ENCODE measurements at regions not wholly inside any gene's neighbourhood (a gene's known extent, or its start where the extent isn't known, plus 50 kb on each side); places are given as distances from the start of the nearest gene placed in this dataset.

- Histone ChIP-seq H3K27me3 (ENCODE audit: insufficient read depth) (no peaks in the 10 kb centered on the region; the same call in 1 of the 2 replicates), H3K36me3 (replicated peaks in 1 of 2; ENCODE audit: control insufficient read depth in 1 of 2, insufficient read depth in 2 of 2, low read length in 1 of 2) (no peaks in the 10 kb centered on the region), H4K20me1 (ENCODE audit: insufficient read depth) (no peaks in the 10 kb centered on the region), H2AFZ (ENCODE audit: low read depth) (no peak overlapping the region), H3K9ac (no peak overlapping the region), H3K9me2 (no peaks in the 10 kb centered on the region), H3K4me3 (ENCODE audit: low read depth in 2 of 2, low read length in 1 of 2) (no peak overlapping the region), H3K9me3 (no peaks in the 10 kb centered on the region), H3F3A (replicated peaks; ENCODE audit: insufficient read depth) (no peaks in the 10 kb centered on the region), H3K4me2 (no peak overlapping the region), H3K79me2 (ENCODE audit: insufficient read depth) (no peaks in the 10 kb centered on the region), H3K4me1 (ENCODE audit: control insufficient read depth in 1 of 2, insufficient read depth in 2 of 2, low read depth in 1 of 2, low read length in 1 of 2) (peaks cover 0 to 16% of the 10 kb centered on the region in 2 experiments; a peak in 2 of 4 replicates), H3K27ac (ENCODE audit: low read depth in 2 of 2, low read length in 1 of 2) (no peak overlapping the region)
- 82% methylated on average over 1 of the region's 1 CpG for WGBS (ENCODE audit: low lambda C conversion rate)
- CTCF ChIA-PET, result no interaction called here
- POLR2A ChIA-PET, result no interaction called here
- TF ChIP-seq EZH2phosphoT487 (IDR thresholded peaks at IDR 0.05; ENCODE audit: borderline replicate concordance, low read depth) (no peak), SIN3A (IDR thresholded peaks at IDR 0.05; ENCODE audit: borderline replicate concordance, low read depth, low read length) (no peak), RAD21 (IDR thresholded peaks at IDR 0.05; ENCODE audit: low read length) (no peak), NRF1 (IDR thresholded peaks at IDR 0.05; ENCODE audit: low read depth, low read length) (no peak), ZBTB33 (IDR thresholded peaks at IDR 0.05; ENCODE audit: borderline replicate concordance, low read depth) (no peak), FOXJ3 (CRISPR knock-in tag; IDR thresholded peaks at IDR 0.05) (no peak), MXI1 (IDR thresholded peaks at IDR 0.05; ENCODE audit: low read depth, low read length) (no peak), EP300 (IDR thresholded peaks at IDR 0.05; ENCODE audit: borderline replicate concordance in 1 of 2, low read depth in 1 of 2, low read length in 1 of 2) (no peak), TAF1 (IDR thresholded peaks at IDR 0.05; ENCODE audit: borderline replicate concordance, low read depth, low read length) (no peak), YY1 (IDR thresholded peaks at IDR 0.05; ENCODE audit: low read depth) (no peak), MEF2A (IDR thresholded peaks at IDR 0.05; ENCODE audit: borderline replicate concordance, low read depth) (no peak), JUND (IDR thresholded peaks at IDR 0.05) (no peak)
- no peak for DNase-seq
These were observed 126.9 kb upstream of the MAP3K1 start for GRCh38 chr5:56688402-56688801.

- no peak for TF ChIP-seq USF2 (IDR thresholded peaks at IDR 0.05; ENCODE audit: borderline replicate concordance, low read depth, low read length)
- TF ChIP-seq IRF3 (IDR thresholded peaks at IDR 0.05; ENCODE audit: low read depth, low read length), result no peak
- no peak for TF ChIP-seq FOXJ3 (CRISPR knock-in tag; IDR thresholded peaks at IDR 0.05)
- TF ChIP-seq CHD2 (IDR thresholded peaks at IDR 0.05; ENCODE audit: low read length, partially characterized antibody), result no peak
- TF ChIP-seq FOSL2 (IDR thresholded peaks at IDR 0.05; ENCODE audit: borderline replicate concordance, low read depth), result no peak
- no peak for TF ChIP-seq POLR2AphosphoS5 (IDR thresholded peaks at IDR 0.05; ENCODE audit: low read depth, low read length)
- TF ChIP-seq RCOR1 (IDR thresholded peaks at IDR 0.05; ENCODE audit: low read length), result no peak
- no peak for TF ChIP-seq EZH2phosphoT487 (IDR thresholded peaks at IDR 0.05; ENCODE audit: borderline replicate concordance, low read depth)
- TF ChIP-seq RAD21 (IDR thresholded peaks at IDR 0.05; ENCODE audit: low read length), result no peak
- no peak for TF ChIP-seq PBX3 (IDR thresholded peaks at IDR 0.05)
- no peak for TF ChIP-seq YY1 (IDR thresholded peaks at IDR 0.05; ENCODE audit: low read depth)
- no peak for TF ChIP-seq RFX5 (IDR thresholded peaks at IDR 0.05; ENCODE audit: low read length)
- no peak for TF ChIP-seq MAX (IDR thresholded peaks at IDR 0.05; ENCODE audit: low read depth)
- no peak for TF ChIP-seq SMC3 (IDR thresholded peaks at IDR 0.05; ENCODE audit: low read depth, low read length)
- Histone ChIP-seq H3K9ac (no peak overlapping the region), H3K27me3 (ENCODE audit: insufficient read depth) (no peaks in the 10 kb centered on the region), H3K9me3 (no peaks in the 10 kb centered on the region), H3F3A (replicated peaks; ENCODE audit: insufficient read depth) (no peaks in the 10 kb centered on the region), H3K4me3 (ENCODE audit: low read depth in 2 of 2, low read length in 1 of 2) (no peak overlapping the region), H3K9me2 (no peaks in the 10 kb centered on the region), H3K4me2 (no peak overlapping the region), H3K79me2 (ENCODE audit: insufficient read depth) (no peaks in the 10 kb centered on the region), H3K27ac (ENCODE audit: low read depth in 2 of 2, low read length in 1 of 2) (no peak overlapping the region), H3K4me1 (ENCODE audit: control insufficient read depth in 1 of 2, insufficient read depth in 2 of 2, low read depth in 1 of 2, low read length in 1 of 2) (peaks cover 0 to 16% of the 10 kb centered on the region in 2 experiments; a peak in 2 of 4 replicates), H2AFZ (ENCODE audit: low read depth) (no peak overlapping the region), H3K36me3 (replicated peaks in 1 of 2; ENCODE audit: control insufficient read depth in 1 of 2, insufficient read depth in 2 of 2, low read length in 1 of 2) (no peaks in the 10 kb centered on the region), H4K20me1 (ENCODE audit: insufficient read depth) (no peaks in the 10 kb centered on the region)
- no peak for DNase-seq
- 57% methylated on average over 5 of the region's 5 CpGs for WGBS (ENCODE audit: low lambda C conversion rate)
- POLR2A ChIA-PET, result interaction anchor here (0.7 kb wide), 1 partner anchor 13 kb away, joined by 3 read pairs; no protein-coding TSS in a partner anchor
- CTCF ChIA-PET, result interaction anchor here (2.4 kb wide), 1 partner anchor 17 kb away, joined by 5 read pairs; no protein-coding TSS in a partner anchor
These were observed 128.8 kb upstream of the MAP3K1 start for GRCh38 chr5:56686337-56687195.
